DMS79 treated with DMSO at 0.1 percent for 48 hours (cell line): ENCODE measurements at regions not wholly inside any gene's neighbourhood (a gene's known extent, or its start where the extent isn't known, plus 50 kb on each side); places are given as distances from the start of the nearest gene placed in this dataset.
A peak's percentile ranks its signal among the peaks of the same experiment; 100 is the strongest.

Experiments
- DNase-seq: peaks from one replicate; lab custom pipeline; 2025; lab: John Stamatoyannopoulos, UW

DNA sequence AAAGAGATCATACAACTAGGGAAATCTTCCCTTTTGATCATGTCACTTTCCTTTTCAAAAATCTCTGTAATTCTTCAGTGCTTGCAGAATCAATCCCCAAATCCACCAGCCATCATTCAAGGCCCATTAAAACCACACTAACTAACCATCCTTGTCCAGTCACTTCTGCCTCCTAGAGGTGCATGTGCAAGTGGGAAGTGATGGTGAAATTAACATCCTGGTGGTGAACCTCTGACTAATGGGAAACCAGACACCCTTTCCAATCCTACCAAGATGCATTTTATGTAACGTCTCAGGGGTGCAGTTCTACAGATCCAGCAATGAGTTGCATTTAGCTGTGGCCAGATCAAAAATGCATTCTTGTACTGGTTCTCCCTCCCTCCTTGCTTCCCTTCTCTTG, 341.8 kb downstream of the RAPGEF2 start:
- DNase-seq: no peak

DNA sequence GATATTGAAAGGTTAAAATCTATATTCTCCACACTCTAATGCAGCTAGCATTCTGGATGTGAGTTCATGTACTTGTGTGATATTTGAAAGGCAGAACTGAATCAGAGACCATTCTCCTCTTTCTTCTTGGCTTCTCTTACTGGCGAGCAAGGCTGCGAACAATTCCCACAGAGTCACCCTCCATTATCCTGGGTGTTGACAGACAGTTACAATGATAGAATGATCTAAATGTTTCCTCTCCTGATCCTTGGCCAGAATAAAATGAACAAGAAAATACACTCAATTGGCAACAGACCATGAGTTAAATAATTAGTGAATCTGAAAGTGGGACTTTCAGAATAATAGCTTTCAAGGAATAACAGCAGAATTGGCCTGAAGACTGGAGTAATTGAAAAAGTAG, 342.8 kb downstream of the RAPGEF2 start:
- DNase-seq: no peak

DNA sequence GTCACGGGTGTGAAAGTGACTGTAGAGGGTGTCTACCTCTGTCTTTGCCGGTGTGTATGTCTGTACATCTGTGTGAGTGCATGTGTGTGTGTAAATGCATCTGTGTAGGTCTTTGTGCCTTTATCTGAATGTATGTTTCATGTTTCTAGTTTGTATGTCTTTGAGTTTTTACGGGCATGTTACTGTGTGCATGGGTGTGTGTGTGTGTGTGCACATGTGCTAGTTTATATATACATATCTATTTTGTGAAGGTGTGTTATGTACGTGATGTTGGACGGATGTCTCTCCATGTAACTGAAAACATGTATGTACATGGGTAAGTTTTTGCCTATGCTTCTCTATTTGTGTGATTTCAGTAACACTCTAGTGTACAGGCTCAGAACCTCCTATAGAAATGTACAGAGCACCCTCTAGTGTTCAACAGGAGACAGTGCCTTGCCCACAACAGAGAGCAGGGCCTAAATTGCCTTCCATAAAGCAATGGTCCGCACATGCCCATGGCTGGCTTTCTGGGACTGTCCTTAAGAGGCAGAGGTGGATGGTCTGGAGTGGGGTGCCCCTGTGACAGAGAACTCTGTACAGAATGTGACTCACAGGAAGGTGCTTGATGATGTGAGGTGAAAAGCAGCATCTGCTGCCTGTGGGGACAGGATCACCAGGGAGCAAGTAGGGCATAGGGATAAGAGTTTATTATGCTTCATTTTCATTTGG, 343.5 kb downstream of the RAPGEF2 start:
- peak; percentile 34 for DNase-seq

DNA sequence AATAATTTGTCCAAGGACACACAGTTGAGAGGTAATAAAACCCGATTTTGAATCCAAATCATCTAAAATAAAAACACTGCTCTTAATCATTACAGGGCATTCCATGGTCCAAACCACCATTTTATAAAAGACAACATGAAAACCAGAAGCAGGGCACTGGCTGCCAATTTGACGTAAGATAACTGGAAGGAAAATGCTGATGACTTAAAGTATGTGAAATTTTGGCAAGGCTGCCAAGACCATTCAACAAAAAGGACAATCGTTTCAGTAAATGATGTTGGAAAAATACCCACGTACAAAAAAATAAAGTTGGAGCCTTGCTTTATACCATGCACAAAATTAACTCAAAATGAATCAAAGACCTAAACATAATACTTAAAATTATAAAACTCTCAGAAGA, 344.4 kb downstream of the RAPGEF2 start:
- DNase-seq: no peak

DNA sequence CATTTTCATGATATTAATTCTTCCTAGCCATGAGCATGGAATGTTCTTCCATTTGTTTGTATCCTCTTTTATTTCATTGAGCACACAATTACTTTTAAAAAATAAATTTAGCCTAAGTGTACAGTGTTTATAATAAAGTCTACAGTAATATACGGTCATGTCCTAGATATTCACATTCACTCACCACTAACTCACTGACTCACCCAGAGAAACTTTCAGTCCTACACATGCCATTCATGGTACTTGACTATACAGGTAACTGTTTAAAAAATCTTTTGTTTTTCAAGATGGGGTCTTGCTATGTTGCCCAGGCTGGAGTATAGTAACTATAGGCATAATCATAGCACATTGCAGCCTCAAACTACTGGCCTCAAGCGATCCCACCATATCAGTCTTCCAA, 348.1 kb downstream of the RAPGEF2 start:
- DNase-seq: no peak

DNA sequence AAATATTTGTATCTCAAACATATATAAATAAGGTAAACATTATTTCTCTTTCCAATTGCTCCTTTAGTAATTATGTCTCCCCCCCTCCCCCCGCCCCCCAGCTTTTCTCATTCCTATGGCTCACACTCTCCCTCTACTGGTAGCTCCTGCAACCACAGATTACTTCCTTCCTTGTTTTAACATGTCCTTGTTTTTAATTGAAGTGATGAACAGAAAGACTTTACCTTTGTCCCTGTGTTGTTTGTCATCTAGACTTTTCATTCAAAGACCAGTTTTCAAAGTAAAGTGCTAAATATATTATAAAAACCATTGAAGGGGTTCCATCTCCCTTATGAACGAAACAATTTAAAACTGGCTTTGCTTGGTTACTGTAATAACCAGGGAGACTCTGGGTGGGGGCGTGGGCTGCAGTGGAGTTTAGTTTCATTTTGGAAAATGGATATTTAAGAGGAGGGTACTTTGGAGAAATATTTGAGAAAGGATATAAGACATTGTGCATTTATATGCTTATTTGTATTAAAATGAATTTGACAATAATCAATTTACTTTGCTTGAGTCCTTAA, 352.9 kb downstream of the RAPGEF2 start:
- peak; percentile 2 for DNase-seq

DNA sequence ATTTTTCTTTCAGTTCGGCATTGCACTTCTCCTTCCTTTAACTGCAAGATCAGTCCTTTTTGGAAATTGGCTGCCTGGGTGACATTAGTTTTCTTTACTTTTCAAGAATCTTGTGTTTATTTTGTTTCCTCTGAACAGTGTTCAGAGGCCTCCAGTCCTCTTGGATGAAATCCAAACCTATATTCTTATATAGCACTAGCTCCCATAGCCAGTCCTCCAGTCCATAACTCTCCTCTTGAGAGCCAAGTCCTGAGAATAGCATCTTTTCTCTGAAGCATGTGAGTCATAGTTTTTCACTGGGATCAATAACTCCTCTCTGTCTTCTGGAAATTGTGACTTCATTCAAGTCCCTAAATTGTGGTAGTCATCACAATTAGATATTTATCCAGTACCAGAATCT, 357.5 kb downstream of the RAPGEF2 start:
- no peak for DNase-seq

DNA sequence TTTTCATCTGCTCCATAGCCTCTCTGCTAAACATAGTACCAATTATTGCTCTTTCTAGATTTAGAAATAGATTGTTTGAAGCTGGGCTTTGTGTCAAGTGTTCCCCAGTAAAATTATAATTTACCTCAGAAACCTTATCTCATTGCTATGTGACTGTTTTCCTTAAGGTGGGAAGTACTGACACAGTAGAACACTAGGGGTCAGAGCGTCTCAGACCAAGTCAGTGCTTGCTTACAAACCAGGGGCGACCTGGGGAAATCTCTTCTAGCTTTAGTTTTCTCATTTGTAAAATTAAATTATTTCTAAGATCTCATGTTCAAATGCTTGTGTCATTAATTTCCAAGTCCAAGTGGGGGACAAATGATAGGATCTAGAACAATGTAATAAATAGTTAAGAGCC, 360.4 kb downstream of the RAPGEF2 start:
- no peak for DNase-seq

DNA sequence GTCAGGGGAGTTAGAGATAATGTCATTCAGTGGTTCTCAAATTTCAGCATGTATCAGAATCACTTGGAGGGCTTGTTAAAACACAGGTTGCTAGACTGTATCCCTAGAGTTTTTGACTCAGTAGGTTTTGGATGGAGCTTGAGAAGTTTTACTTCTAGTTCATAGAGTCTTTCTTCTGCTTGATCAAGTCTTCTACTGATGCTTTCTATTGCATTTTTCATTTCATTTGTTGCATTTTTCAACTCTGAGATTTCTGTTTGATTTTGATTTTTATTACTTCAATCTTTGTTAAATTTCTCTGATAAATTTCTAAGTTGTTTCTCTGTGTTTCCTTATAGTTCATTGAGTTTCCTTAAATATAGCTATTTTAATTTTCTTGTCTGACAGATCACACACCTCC, 361.4 kb downstream of the RAPGEF2 start:
- no peak for DNase-seq

DNA sequence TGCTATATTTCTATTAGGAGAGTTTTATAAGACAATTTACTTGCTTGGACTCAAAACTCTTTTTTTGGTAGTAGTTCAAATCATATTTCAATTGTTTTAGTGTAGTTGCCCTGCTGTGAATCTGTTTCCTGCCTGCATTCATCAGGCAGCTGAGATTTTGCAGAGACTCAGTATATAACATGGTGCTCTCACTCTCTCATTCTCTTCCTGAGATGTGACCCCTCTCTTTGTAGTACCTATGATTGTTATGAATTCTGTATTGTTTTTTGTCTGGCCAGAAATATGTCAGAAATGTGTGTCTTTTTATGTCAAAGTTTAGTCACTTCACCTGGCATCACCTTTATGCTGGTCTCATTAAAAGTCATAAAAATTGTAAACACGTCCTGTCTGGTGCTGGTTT, 374.0 kb downstream of the RAPGEF2 start:
- DNase-seq: no peak

DNA sequence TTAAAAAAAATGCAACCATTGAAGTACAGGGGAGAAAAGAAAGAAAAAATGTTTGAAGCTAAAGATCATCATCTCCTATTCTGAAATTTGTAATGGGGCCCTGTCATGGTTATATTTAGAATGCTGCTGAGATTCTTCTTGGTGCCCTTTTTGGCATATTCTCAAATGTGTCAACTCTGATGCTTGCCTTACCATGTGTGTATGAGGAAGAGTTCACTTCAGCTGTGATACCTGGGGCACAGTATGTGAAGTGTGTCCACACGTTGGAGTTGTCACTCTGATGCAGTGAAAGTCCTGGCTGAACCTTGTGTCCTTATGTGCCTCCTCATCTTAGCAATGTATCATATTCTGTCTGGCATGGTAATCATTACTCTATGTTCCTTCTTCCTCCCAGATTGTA, 377.9 kb downstream of the RAPGEF2 start:
- no peak for DNase-seq

DNA sequence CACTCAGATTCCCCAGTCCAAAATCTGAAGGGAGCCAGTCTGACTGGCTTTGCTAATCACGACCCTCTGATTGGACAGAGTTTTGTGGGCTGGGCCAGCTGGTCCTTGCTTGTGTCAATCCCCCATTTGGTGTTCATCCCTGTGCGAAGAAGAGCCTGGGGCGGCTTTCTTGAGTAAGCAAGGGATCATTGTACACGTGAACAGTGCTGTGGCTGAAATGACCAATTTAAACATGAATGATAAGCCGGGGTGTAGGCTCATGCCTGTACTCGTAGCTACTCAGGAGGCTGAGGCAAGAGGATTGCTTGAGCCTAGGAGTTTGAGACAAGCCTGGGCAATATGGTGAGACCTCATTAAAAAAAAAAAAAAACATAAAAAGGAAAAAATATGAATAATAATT, 379.1 kb downstream of the RAPGEF2 start:
- DNase-seq: no peak

DNA sequence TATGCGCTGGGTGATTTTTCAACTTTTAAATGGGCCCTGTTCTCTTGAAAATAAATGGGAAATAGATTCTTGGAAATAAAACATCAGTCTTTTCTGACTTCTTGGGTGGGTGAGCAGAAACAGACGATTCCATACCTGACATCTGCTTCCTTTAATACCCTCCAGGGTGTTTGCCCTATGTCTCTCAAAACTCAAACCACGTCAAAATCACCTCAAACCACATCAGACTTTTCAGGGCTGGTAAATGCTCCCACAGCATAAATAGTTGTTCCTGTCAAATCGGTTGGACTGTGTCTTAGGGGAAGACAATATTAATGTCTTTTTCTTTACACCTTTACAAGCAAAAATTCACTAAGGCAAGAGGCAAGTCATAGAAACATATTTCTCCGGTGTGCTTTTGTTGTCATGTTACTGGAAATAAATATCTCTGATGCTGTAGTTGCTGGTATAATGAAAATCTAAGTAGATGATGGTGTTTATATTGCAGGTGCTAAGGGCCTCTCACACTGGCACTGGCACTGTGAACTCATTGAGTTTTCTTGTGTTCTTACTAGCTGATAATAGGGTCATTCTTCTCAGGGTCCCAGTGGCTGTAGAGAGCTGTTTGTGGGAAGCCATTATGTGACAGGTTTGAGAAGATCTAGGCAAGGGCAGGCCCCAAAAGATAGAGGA, 380.4 kb downstream of the RAPGEF2 start:
- no peak for DNase-seq

DNA sequence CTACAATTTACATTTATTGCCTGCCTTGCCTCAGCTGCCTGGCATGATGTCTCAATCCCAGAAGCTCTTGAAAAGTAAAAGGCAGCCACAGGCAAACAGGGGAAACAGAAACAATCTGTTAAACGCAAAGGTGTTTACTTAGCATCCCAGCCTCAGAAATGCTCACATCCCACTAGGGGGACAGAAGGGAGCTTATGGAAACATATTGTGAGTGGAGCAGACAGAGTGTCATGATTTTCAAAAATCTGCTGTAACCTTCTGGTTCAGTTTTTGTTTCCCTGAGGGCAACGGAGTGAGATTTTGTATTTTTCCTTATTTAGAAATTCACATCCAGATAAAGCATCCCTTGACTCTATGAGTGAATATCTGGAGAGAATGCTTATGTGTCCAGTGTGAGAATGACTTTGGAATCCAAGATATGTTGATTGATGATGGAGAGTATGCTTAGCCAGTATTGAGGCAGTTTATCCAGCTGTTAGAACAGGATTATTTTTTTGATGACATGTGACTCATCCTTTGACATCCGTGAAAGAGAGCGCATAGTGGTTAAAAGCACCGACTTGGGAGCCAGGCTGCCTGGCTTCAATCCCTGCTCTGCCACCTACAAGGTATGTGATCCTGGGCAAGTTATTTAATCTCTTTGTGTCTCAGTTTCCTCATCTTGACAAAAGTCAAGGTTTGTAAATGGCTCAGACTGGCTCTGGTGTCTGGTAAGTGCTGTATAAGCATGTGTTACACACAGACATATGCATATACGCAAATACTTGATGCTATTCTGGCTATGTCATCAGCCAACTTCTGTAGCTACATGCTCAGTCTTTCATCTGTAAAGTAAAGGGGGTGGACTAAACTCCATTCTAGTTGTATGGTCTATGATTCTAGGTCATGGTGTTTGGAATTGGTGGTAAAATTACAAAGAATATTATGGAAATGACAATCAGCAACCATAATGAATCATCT, 381.2 kb downstream of the RAPGEF2 start:
- DNase-seq: no peak

DNA sequence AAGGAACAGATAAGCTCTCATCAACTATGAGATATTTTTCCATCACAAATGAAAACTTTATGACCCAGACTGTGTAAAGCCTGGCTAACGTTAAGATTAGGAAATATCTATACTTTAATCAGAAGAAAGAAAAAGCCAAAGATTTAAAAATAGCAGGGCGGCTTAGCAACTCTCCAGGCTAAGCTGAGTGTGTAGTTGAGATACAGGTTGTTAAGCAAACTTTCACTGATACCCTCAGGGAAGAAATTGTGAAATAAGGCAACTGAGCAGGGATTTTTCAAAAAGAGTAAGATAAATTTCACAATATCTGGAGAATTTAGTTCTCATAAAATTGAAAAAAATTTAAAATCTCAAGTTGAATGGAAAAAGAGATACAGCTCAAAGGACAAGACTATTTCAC, 382.0 kb downstream of the RAPGEF2 start:
- DNase-seq: no peak

DNA sequence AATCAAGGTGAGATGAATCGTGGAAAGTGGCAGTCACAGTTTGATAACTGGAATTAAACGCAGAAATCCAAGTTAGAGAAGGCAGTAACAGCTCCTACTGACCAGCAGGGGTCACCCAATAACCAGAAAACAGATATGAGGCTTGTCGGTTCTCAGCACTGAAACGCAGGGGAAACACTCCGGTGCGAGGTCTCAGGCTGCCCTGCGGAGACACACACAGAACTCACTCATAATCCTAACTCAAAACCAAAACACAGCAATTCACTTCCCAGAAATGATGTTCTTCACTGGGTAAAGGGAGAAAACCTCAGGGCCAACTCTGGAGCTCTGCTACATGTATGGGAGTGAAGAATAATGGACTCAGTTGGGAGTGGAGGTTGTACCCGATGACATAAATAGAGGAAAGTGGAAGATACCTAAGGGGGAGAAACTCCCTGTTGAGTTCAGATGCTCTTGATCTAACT, 384.4 kb downstream of the RAPGEF2 start:
- DNase-seq: no peak

DNA sequence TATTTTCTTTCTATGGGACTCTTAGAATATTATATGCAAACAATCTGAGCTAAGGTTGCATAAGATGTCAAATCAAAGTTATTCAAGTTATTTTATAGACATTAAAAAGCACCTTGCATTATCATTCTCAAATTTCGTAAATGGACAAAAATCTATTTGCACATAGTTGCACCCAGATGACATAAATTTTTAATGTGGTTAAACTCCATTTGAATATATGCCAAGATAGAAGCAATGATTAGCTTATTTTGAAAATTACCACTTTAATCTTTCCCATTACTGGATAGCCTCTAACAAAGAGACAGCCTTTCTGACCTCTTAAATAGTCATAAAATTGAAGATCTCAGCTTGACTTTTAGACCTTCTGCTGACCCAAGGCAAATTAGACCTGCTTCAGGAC, 386.8 kb downstream of the RAPGEF2 start:
- DNase-seq: no peak

DNA sequence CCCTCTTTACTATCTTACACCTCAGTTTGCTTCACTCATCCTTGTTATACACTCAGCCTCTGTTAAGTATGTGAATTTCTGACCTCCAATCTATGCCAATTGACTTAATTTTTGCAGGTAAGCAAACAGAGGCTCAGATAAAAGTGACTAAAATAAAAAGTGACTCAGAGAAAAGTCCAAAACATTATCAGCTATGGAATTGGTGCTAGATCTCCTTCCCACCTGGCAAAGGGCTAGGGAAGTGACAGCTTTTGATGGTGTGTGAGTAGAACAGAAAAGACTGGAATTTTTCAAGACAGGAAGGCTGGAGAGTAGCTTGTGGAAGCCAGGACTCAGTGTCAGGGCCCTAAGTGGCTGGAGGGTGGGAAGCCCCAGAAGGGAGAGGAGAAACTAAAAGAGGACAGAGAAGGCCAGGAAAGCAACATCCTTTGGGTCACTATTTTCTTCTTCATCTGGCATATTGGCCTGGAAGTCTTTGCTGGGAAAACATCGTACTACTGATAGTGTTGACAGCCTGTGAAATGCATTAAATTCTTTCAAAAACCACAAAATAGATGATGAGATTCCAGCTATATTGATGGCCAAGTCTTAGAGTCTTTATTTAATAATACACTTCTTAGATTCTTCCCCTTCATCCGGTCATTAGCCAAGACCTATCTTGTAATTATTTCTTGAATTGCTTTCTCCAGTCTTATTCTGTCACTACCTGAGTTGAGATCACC, 392.8 kb downstream of the RAPGEF2 start:
- DNase-seq: no peak

DNA sequence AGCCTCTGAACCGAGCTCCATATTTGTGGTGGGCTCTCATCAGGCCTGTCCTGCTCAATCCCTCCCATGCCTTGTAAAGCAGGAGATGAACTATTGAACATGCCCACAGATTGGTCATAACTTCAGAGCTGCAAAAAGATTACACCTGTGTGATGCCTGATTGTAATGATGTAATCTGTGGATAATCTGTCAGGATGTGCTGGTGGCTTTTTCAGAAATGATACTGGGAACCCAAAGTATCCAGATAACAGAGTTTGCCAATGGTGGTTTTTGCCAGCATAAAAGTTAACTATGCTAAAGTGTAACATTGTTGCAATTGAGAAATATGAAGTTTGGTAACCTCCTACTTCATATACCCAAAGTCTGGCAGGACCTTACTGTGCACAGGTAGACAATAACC, 393.4 kb downstream of the RAPGEF2 start:
- DNase-seq: no peak

DNA sequence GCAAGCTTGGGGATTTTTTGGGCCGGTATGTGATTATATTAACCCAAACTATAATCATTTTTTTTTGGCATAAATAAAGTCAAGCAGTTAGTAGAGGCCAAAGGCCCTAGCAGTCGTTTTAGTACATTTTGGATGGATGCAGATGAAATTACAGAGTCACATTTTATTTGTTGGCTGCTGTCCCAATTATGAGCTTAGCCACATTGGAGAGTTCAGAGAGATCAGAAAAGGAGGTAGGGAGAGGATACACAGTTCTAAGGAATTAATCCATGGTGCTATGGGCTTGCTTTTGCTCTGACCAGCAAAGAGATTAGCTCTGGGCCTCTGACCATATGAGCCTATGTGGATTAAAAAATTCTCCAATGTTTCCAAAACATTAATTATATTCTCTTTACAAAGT, 395.1 kb downstream of the RAPGEF2 start:
- no peak for DNase-seq

DNA sequence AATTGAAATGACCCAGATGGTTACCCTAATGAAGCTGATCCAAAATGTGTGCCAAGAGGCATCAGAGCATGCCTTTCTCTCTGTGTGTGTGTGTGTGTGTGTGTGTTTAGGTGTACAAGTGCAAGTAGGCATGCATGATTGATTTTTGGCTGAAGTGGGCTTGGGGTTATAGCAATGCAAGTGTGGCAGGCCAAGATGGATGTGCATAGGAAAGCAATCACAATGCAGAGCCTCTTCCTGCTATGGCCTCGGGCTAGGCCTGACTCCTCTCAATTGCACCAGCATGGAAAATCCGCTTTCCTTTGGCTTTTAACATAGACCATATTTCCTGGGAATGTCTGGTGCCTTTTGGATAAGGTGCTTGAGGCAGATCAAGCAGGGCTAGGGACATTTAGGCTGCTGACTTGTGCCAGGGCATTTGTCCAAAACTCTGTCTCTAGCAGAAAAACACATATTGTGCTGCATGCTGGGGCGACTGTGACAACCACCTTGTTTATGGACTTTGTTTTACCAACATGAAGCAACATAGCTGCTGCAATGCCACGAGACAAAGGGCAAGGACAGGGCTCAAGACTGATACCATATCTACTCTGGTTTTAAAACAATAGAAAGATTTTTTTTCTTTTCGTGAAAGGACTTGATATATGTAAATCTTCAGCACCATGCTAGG, 395.7 kb downstream of the RAPGEF2 start:
- no peak for DNase-seq
